HG02884 (cell line): ENCODE measurements at regions not wholly inside any gene's neighbourhood (a gene's known extent, or its start where the extent isn't known, plus 50 kb on each side); places are given as distances from the start of the nearest gene placed in this dataset.
"Not testable (repeated sequence)": the region's sequence is repeated elsewhere in the genome, so short reads cannot be mapped to it uniquely, and the experiment has no call there.

Experiments used
- ATAC-seq: cut with Tn5 transposase; IDR thresholded peaks from one replicate; pipeline ENCODE4 v1.9.1; 2021; ENCODE audit warnings: mild to moderate bottlenecking, moderate library complexity; ENCODE audit not compliant: unreplicated experiment

- not testable (repeated sequence) for ATAC-seq
Measured at GRCh38 chr4:184965230-184966050, 52.9 kb upstream of the HELT start.

GRCh38 chr4:184966051-184966691 lies 52.1 kb upstream of the HELT start:
- not testable (repeated sequence) for ATAC-seq

DNA sequence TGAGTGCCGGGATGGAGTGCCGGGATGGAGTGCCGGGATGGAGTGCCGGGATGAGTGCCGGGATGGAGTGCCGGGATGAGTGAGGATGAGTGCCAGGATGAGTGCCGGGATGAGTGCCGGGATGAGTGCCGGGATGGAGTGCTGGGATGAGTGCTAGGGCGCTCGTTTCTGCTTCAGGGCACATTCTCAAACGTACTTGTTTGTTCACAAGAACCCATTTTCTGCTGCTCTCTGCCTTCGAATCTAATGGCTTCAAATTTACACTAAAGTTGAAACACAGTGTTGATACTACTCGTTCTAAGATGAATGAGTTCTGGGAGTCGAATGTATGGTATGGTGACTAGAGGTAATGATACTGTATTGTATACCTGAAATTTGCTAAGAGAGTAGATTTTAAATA lies 50.6 kb upstream of the HELT start:
- ATAC-seq: not testable (repeated sequence)

DNA sequence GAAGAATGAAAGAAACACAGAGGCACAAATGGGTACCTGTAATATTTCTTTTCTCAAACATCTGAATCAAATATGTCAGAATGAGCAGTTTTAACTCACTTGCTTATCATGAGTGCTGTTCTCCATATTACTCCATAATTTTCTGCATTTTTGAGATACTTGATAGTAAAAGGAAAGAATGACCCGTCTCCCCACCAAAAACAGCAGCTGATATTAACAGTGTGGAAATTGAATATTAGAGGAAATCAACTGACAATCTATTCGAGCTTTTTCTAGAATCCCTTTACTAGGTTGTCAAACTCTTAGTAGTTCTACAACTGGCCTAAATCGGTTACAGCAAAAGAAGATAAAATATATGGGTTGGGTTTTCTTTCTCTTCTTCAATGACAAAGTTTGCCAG lies 49.9 kb upstream of the HELT start:
- ATAC-seq: no peak
